Pons (tissue), 1 donor: ENCODE measurements at regions not wholly inside any gene's neighbourhood (a gene's known extent, or its start where the extent isn't known, plus 50 kb on each side); places are given as distances from the start of the nearest gene placed in this dataset.

Experiments
- DNase-seq: peaks from one replicate; pipeline ENCODE4 v3.0.0-alpha.2; 2016; ENCODE audit warnings: low spot score

- no peak for DNase-seq
Measured at GRCh38 chr11:69393178-69393832, 88.2 kb upstream of the LINC01488 start.

- DNase-seq, result no peak
Measured at GRCh38 chr11:69393865-69394233, 87.6 kb upstream of the LINC01488 start.

- no peak for DNase-seq
Measured at GRCh38 chr11:69394234-69394868, 87.1 kb upstream of the LINC01488 start.

GRCh38 chr11:69394869-69395246, 86.6 kb upstream of the LINC01488 start:
- peak; percentile 15 for DNase-seq

- DNase-seq, result no peak
Measured at GRCh38 chr11:69395287-69395686, 86.2 kb upstream of the LINC01488 start.

GRCh38 chr11:69396051-69396947, 85.2 kb upstream of the LINC01488 start:
- DNase-seq, result no peak

- DNase-seq, result no peak
Measured at GRCh38 chr11:69396948-69397307, 84.5 kb upstream of the LINC01488 start.

- no peak for DNase-seq
Measured at GRCh38 chr11:69397732-69398131, 83.7 kb upstream of the LINC01488 start.

GRCh38 chr11:69398529-69399492, 82.7 kb upstream of the LINC01488 start:
- no peak for DNase-seq

- no peak for DNase-seq
Measured at GRCh38 chr11:69400140-69400539, 81.3 kb upstream of the LINC01488 start.

GRCh38 chr11:69400771-69401590, 80.5 kb upstream of the LINC01488 start:
- no peak for DNase-seq

- no peak for DNase-seq
Measured at GRCh38 chr11:69401715-69402114, 79.7 kb upstream of the LINC01488 start.

GRCh38 chr11:69402251-69402887, 79.1 kb upstream of the LINC01488 start:
- DNase-seq, result no peak

GRCh38 chr11:69403556-69404215, 77.8 kb upstream of the LINC01488 start:
- no peak for DNase-seq

- no peak for DNase-seq
Measured at GRCh38 chr11:69406060-69406459, 75.4 kb upstream of the LINC01488 start.

- no peak for DNase-seq
Measured at GRCh38 chr11:69409812-69410645, 71.4 kb upstream of the LINC01488 start.

GRCh38 chr11:69411257-69411924, 70.1 kb upstream of the LINC01488 start:
- no peak for DNase-seq

- DNase-seq, result no peak
Measured at GRCh38 chr11:69413015-69413801, 68.3 kb upstream of the LINC01488 start.
